NCI-H748 (cell line): ENCODE measurements at regions not wholly inside any gene's neighbourhood (a gene's known extent, or its start where the extent isn't known, plus 50 kb on each side); places are given as distances from the start of the nearest gene placed in this dataset.
"Not testable (repeated sequence)": the region's sequence is repeated elsewhere in the genome, so short reads cannot be mapped to it uniquely, and the experiment has no call there.

Experiments
- DNase-seq: peaks from one replicate; lab custom pipeline; 2025; ENCODE audit not compliant: unreplicated experiment; lab: John Stamatoyannopoulos, UW

DNA sequence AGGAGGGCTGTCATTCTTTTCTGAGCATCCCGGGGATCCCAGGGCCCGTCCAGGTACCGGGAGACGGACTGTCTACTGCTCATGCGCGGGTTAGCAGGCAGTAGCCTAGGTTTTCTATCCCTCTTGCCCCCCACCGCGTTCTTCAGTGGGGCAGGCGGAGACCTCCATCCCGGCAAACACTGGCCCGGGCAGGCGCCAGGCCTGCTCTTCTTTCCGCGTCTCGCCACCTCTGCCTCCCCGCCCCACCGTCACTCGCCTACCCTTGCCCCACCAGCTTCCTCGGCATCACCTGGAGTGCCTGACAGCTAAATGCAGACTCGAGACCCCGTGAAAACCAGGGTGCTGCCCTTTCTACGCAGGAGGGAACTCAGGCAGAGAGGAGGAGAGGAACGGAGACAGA, 1937.7 kb upstream of the DEFB115 start:
- DNase-seq: no peak

DNA sequence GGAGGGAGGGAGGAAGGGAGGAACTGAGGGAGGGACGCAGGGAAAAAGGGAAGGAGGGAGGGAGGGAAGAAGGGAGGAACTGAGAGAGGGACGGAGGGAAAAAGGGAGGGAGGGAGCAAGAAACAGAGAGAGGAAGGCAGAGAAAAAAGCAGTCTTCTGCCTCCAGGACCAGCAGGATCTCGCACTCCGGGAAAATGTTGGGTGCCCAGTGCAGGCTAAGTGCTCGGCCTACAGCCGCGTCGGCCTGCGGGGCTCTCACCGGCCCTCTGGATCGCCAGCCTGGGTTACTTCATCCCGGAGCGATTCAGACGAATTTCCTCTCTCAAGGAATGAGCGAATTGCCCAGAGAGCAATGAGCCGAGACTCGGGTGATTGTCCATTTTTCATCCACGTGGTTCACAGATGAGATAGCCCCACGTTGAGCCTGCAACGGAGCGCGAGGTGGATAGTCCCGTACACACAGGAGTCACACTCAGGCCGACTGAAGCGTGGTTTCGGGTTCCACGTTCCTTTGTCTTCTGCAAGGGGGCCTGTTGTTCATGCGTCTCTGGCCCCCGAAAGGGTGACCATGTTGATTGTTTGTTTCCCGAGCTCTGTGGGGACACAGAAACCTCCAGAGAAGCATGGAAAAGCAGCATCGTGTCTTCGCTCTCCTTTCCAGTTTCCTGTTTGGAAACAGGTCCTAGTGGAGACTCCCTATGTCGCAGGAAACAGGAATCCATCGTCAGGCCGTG, 1937.1 kb upstream of the DEFB115 start:
- DNase-seq: peak; percentile 22

DNA sequence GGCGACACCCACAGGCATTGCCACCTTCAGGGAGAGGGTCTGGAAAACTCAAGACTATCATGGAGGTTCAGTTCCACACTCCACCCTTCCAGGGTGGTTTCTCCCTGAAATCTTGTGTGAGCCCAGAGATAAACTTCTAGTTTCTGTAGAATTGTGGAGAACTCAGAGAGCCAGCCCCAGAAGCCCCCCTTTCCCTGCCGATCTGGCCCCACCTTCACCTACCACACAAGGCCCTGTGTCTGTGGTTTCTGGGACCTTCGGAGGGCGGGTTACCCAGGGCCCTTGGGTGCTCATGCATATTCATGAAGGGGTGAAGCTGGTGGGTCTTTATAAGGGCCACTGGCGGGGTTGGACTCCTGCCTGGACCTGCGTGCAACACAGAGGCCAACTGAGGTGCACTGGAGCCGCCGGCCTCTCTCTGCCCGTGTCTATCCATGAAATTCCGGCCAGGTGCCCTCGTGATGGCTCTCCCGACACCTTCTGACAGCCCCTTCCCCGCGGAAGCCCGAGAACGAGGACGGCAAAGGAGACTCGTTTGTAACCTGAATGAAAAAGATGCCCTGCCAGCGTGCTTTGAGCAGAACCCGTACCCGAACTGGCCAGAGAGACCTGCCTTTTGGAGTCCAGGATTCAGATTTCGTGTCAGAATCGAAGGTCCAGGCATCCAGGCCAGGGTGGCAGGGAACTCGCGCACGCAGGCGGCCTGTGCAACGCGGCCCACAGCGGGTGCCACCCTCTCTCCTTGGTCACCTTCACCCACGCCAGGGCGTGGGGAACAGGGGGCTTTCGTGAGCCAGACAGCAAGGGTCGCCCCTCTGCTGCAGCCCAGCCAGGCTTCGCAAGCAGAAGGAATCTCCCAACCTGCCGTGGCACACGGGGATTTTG, 1933.6 kb upstream of the DEFB115 start:
- not testable (repeated sequence) for DNase-seq

DNA sequence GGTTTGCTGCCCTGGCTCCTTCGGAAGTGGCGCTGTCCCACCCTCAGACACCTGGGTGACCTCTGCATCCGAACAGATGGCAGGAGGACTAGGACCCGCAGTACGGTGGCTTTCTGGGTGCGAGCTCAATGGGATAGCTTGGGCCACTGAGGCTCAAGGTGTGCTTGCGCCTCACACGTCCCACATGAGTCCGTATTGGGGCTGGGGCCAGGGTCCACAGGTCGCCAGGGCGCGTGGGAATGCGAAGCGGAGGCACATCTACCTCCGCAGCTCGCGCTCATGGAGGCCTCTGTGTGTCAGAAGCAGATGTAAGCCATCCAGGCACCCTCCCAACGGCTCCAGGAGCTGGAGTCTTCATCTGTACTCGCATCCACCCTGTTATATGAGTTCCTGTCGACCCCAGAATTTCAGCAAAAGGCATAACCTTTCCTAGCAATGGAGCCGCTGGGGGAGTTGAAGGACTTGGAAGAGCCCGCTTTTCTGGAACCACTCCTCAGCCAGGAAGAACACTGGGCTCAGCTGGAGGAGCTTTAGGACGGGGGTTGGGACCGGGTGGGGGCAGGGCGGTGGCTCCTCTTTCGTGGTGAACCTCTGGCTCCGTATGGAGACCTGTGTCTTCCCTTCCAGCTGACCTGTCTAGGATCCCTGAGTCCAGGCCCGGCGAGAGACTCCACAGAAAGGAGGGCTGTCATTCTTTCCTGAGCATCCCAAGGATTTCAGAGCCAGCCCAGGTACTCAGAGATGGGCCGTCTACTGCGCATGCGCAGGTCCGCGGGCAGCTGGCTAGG, 1932.8 kb upstream of the DEFB115 start:
- DNase-seq: not testable (repeated sequence)

DNA sequence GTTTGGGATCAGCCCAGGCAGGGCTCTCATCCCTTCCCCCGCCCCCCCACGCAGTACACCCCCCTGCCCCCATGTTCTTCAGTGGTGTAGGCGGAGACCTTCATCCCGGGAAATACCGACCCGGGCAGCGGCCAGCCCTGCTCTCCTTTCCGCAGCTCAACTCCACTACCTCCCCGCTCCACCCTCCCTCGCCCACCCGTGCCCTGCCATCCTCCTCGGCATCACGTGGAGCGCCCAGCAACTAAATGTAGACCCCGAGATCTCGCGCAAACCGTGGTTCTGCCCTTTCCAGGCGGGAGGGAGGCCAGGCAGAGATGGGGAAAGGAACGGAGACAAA, 1932.2 kb upstream of the DEFB115 start:
- no peak for DNase-seq

DNA sequence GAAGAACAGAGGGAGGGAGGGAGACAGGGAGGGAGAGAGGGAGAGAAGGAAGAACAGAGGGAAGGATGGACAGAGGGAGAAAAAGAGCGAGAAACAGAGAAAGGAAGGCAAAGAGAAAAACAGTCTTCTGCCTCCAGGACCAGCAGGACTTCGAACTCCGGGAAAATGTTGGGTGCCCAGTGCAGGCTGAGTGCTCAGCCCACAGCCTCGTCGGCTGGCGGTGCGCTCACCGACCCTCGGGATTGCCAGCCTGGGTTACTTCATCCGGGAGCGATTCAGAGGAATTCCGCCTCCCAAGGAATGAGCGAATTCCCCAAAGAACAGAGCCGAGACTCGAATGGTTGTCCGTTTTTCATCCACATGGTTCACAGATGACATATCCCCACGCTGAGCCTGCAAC, 1931.7 kb upstream of the DEFB115 start:
- DNase-seq: not testable (repeated sequence)

DNA sequence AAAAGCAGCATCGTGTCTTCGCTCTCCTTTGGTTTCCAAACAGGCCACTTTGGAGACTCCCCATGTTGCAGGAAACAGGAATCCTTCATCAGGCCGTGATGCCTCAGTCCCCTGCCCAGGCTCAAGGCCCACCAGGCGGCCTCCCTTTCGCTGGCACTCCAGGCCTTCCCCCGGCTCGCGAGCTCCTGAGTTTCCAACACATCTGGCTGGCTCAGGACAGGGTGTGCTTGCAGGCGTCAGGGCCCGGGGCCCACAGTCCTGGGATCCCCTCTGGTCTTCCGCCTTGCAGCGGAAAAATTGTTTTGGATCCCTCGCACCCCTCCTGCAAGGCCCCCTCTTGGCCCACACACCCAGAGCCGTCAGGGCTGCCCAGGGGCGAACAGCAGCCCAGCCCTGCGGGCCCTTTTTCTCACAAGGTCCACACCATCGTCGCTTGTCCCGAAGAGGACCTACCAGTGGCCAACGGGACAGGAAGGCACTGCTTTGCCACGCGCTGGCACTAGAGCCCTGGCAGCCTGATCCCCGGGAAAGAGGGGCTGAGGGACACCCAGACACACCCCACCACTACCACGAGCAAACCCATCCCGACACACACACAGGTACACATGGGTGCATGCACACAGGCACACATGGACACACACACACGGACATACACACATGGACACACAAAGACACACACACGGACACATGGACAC, 1930.9 kb upstream of the DEFB115 start:
- no peak for DNase-seq

DNA sequence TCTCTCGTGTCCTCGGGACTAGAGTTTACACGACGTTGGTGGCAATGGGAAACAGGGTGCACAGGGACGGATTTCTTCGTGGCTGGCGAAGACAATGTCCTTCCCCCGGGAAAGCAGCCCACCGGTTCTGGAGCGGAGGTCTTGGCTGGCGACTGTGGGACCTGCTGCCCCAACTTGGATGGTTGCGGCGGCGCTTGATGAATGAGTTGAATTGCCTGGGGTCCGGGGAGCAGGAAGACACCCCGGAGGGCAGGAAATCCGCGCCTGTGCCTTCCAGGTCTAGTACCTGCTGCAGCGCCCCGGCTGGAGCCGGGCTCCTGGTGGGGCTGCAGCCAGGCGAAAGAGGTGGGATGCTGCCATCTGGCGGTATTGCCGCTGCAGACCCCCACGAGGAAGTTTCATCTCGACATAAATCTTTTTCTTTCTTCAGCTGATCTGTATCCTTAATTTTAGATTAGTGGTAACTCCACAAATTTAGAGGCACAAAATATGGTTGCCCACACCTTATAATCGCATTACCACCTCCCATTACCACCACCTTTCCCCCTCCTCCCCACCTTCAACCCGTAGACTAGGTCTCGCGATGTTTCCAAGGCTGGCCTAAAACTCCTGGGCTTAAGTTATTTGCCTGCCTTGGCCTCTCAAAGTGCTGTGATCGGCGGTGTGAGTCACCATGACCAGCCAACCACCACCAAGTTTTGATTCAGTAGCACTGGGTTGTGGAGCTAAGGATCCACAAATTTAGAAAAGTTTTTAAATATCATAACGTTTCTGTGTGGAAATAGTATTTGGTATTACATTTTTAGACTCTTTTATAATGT, 1929.7 kb upstream of the DEFB115 start:
- DNase-seq: peak; percentile 35

DNA sequence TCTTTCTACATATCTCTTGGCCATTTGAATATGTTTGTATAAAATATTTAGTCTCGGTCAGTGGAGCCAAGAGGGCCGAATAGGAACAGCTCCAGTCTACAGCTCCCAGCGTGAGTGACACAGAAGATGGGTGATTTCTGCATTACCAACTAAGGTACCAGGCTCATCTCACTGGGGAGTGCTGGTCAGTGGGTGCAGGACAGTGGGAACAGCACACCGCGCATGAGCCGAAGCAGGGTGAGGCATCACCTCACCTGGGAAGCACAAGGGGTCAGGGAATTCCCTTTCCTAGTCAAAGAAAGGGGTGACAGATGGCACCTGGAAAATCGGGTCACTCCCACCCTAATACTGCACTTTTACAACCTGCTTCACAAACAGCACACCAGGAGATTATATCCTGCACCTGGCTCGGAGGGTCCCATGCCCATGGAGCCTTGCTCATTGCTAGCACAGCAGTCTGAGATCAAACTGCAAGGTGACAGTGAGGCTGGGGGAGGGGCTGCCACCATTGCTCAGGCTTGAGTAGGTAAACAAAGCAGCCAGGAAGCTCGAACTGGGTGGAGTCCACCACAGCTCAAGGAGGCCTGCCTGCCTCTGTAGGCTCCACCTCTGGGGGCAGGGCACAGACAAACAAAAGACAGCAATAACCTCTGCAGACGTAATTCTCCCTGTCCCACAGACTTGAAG, 1926.9 kb upstream of the DEFB115 start:
- not testable (repeated sequence) for DNase-seq

DNA sequence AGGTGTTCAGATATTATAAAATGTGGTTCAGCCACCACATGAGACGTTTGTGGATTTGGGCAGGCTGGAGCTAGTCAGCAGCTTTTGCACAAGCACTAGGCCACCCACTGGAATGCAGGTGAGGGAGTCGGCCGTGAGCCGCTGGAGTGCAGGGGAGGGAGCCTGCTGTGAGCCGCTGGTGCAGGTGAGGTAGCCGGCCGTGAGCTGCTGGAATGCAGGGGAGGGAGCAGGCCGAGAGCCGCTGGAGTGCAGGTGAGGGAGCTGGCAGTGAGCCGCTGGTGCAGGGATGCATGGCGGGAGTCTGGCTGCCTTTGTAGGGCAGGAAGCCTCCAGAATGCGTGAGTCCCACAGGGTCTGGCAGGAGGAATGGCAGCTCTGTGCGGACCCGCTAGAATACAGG, 1907.6 kb upstream of the DEFB115 start:
- DNase-seq: no peak

DNA sequence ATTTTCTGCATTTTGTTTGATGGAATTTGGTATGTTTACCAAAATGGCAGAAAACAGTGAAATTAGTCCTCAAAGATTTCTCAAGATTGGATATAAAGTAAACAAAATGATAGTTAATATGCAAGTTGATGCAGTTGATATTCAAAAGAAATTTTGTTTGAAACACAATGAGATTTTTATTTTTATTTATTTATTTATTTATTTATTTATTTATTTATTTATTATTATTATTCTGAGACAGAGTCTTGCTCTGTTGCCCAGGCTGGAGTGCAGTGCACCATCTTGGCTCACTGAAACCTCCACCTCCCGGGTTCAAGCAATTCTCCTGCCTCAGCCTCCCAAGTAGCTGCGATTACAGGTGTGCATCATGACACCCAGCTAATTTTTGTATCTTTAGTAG, 1881.5 kb upstream of the DEFB115 start:
- not testable (repeated sequence) for DNase-seq

DNA sequence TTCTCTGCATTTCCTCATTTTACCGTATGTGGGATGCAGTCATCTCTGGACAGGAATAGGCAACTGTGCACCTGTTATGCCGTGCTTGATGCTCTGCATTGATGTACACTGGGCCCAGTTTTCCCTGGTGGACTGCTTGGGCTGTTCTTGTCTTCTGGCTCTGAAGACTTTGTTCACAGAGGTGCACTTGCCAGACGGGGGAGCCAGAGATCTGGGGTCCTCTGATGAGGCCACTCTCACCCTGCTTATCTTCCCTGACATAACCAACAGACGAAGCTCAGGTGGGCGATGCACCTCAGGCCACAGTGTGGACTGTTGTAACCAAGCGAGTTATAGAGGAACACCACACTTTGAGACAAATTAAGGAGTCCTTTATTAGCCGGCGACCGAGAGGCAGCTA, 1864.6 kb upstream of the DEFB115 start:
- DNase-seq: not testable (repeated sequence)

DNA sequence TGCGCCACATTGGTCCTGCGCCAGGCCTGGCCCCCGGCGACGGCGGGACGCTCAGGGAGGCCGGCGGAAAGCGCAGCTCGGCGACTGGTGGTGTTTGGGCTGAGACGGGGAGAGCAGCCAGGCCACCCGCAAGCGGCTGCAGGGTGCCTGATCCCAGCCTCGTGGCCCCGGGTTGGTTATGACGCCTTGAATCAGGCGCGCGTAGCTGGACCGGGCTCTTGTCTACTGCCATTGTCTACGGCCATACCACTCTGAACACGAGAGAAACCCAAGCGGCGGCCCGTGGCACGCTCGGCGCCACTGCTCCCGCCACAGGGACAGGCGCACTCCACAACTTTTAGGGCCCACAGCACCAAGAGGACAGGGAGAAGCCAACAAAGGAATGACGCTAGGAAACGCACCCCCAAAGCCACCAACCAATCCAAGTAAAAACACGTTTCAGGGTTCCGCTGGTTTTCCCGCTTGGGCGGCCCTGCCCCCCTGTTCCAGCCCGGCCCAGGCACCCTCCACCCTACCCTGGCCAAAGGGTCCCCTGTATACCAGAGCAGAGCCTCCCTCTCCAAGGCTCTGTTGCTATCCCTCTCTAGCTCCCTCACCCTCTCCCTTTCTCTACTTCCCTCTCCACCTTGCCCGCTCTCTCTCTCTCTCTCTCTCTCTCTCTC, 1849.3 kb upstream of the DEFB115 start:
- DNase-seq: peak; percentile 12

DNA sequence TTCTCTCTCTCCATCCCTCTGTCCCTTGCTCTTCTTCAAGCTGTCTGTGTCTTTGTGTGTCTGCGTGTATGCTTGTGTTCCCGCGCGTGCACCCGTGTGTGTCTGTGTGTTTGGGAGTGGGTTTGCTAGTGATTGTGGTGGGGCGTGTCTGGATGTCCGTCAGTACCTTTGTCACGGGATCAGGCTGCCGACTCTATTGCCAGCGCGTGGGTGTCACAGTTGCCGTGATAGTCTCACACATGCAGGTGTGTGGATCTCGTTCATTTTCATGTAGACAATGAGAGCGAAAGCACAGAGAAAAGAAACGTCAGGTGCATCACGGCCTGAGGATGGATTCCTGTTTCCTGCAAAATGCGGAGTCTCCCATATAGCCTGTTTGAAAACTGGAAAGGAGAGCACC, 1848.8 kb upstream of the DEFB115 start:
- peak; percentile 10 for DNase-seq

DNA sequence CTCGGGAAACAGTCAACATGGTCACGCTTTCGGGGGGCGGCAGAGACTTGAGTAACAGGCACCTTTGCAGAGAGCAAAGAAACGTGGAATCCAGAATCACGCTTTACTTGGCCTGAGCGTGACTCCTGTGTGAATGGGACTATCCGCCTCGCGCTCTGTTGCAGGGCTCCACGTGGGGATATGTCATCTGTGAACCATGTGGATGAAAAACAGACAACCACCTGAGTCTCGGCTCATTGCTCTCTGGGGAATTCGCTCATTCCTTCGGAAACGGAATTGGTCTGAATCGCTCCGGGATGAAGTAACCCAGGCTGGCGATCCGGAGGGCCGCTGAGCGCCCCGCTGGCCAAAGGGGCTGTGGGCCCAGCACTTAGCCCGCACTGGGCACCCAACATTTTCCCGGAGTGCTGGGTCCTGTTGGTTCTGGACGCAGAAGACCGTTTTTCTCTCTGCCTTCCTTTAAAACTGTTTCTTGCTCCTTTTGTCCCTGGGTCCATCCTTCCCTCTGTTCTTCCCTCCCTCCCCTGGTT, 1848.2 kb upstream of the DEFB115 start:
- DNase-seq: not testable (repeated sequence)

DNA sequence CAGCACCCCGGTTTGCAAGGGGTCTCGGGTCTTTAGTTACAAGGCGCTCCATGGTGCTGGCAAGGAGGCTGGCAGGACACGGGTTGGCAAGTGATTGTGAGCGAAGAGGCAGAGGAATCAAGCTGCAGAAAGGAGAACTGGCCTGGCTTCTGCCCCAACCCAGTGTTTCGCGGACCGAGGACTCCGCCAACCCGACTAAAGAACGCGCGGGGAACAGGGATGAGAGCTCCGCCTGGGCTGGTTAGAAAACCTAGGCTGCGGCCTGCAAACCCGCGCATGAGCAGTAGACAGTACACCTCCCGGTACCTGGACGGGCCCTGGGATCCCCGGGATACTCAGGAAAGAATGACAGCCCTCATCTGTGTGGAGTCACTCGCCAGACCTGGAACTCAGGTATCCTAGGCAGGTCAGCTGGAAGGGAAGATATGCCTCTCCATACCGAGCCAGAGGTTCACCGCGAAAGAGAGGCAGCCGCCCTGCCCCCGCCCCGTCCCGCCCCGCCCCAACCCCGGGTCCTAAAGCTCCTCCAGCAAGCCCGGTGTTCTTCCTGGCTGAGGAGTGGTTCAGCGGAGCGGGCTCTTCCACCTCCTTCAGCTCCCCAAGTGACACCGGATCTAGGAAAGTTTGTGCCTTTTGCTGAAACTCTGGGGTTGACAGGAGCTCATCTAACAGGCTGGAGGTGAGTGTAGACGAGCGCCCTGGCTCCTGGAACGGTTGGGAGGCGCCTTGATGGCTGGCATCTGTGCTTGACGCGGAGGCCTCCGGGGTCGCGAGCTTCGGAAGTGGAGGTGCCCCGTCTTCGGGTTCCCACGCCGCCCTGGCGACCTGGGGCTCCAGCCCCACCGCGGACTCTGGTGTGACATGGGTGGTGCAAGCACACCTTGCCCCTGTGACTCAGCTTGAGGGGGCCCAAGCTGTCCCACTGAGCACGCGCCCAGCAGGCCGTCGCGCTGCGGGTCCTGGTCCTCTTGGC, 1847.3 kb upstream of the DEFB115 start:
- no peak for DNase-seq

DNA sequence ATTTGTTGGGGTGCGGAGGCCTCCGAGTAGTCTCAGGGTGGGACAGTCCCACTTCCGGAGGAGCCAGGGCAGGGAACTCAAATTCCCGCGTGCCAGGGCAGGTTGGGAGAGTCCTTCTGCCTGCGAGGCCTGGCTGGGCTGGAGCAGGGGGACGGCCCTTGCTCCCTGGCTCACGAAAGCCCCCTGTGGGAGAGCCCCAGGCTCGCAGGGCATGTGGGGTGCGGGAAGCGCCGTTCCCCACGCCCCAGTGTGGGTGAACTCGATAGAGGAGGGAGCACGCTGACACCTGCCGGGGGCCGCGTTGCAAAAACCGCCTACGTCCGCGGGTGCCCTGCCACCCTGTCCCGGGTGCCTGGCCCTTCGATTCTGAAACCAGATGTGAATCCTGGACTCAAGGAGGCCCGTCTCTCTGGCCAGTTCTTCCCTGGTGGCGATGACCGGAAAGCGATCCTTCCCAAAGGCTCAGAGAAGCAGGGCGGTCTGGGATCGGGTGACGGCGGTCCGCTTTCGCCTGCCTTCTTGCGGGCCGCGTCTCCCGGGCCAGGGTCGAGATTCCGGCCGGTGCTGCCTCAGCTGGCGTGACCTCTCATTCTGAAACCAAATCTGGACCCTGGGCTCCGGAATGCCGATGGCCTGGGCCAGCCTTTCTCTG, 1846.5 kb upstream of the DEFB115 start:
- DNase-seq: no peak
